Activated CD8-positive, alpha-beta memory T cell treated with anti-CD3 and anti-CD28 coated beads, Interleukin-2, amount 10 ng/mL, durations not matched to agents 7 days and 5 days (primary cell): ENCODE measurements at regions not wholly inside any gene's neighbourhood (a gene's known extent, or its start where the extent isn't known, plus 50 kb on each side); places are given as distances from the start of the nearest gene placed in this dataset.

Experiments
- ATAC-seq: fragments of 150-1000 bp; cut with Tn5 transposase; one replicate; pipeline ENCODE4 v1.10.0; 2021; ENCODE audit warnings: moderate library complexity
- CTCF ChIA-PET: fragments of 350-600 bp; sonication (Branson Sonifier 250); formaldehyde crosslinking; loops from one replicate; lab custom pipeline; 2021; ENCODE audit warnings: antibody characterized with exemption; lab: Charles Lee
- DNase-seq: peaks from one replicate; pipeline ENCODE4 v3.0.0-alpha.2; 2020
- H3K27ac Mint-ChIP-seq: one replicate; pipeline ENCODE4 v1.8.0; 2021; ENCODE audit warnings: mild to moderate bottlenecking, mixed read lengths
- H3K27me3 Mint-ChIP-seq: one replicate; pipeline ENCODE4 v1.8.0; 2021; ENCODE audit warnings: mixed read lengths
- H3K36me3 Mint-ChIP-seq: one replicate; pipeline ENCODE4 v1.8.0; 2021; ENCODE audit warnings: mild to moderate bottlenecking, mixed read lengths
- H3K4me1 Mint-ChIP-seq: one replicate; pipeline ENCODE4 v1.8.0; 2021; ENCODE audit warnings: mixed read lengths
- H3K4me3 Mint-ChIP-seq: one replicate; pipeline ENCODE4 v1.8.0; 2021; ENCODE audit warnings: mild to moderate bottlenecking, moderate library complexity, mixed read lengths
- H3K9me3 Mint-ChIP-seq: one replicate; pipeline ENCODE4 v1.8.0; 2022; ENCODE audit warnings: low read depth, mixed read lengths

- H3K4me1 Mint-ChIP-seq, result peaks cover 26% of the 10 kb centered on the region
- CTCF ChIA-PET, result interaction anchor here (1.3 kb wide), 1 partner anchor 12 kb away, joined by 3 read pairs; no protein-coding TSS in a partner anchor
- H3K4me3 Mint-ChIP-seq, result no peak overlapping the region
- H3K27me3 Mint-ChIP-seq, result no peaks in the 10 kb centered on the region
- H3K36me3 Mint-ChIP-seq, result peaks cover 11% of the 10 kb centered on the region
- DNase-seq (no peak), ATAC-seq (no peak)
- peaks cover 2% of the 10 kb centered on the region for H3K9me3 Mint-ChIP-seq
- no peak overlapping the region for H3K27ac Mint-ChIP-seq
These were observed 377.3 kb downstream of the SHQ1 start for GRCh38 chr3:72470904-72471417.

- H3K27me3 Mint-ChIP-seq, result no peaks in the 10 kb centered on the region
- H3K4me3 Mint-ChIP-seq, result no peak overlapping the region
- peaks cover 4% of the 10 kb centered on the region for H3K4me1 Mint-ChIP-seq
- no peak overlapping the region for H3K27ac Mint-ChIP-seq
- CTCF ChIA-PET, result interaction anchor here (1.3 to 1.9 kb wide), 2 partner anchors 17 to 349 kb away, joined by 3 read pairs; no protein-coding TSS in a partner anchor
- H3K36me3 Mint-ChIP-seq, result peaks cover 2% of the 10 kb centered on the region
- DNase-seq, result no peak
- ATAC-seq, result no peak
- H3K9me3 Mint-ChIP-seq, result no peaks in the 10 kb centered on the region
These were observed 382.4 kb downstream of the SHQ1 start for GRCh38 chr3:72465853-72466252.

GRCh38 chr3:72463083-72463482 is 385.2 kb downstream of the SHQ1 start:
- H3K4me1 Mint-ChIP-seq, result peaks cover 2% of the 10 kb centered on the region
- H3K36me3 Mint-ChIP-seq, result no peaks in the 10 kb centered on the region
- no peaks in the 10 kb centered on the region for H3K9me3 Mint-ChIP-seq
- DNase-seq (no peak), ATAC-seq (no peak)
- H3K27ac Mint-ChIP-seq, result no peak overlapping the region
- H3K4me3 Mint-ChIP-seq, result no peak overlapping the region
- no peaks in the 10 kb centered on the region for H3K27me3 Mint-ChIP-seq
- CTCF ChIA-PET, result no interaction called here

- DNase-seq, result no peak
- H3K27ac Mint-ChIP-seq, result no peak overlapping the region
- H3K9me3 Mint-ChIP-seq, result no peaks in the 10 kb centered on the region
- H3K4me3 Mint-ChIP-seq, result no peak overlapping the region
- no peak for ATAC-seq
- H3K4me1 Mint-ChIP-seq, result peaks cover 2% of the 10 kb centered on the region
- H3K27me3 Mint-ChIP-seq, result no peaks in the 10 kb centered on the region
- no peaks in the 10 kb centered on the region for H3K36me3 Mint-ChIP-seq
- CTCF ChIA-PET, result no interaction called here
These were observed 385.6 kb downstream of the SHQ1 start for GRCh38 chr3:72462595-72463011.

- Mint-ChIP-seq H3K9me3 (no peaks in the 10 kb centered on the region), H3K36me3 (no peaks in the 10 kb centered on the region), H3K4me1 (peaks cover 2% of the 10 kb centered on the region), H3K27ac (no peak overlapping the region), H3K27me3 (no peaks in the 10 kb centered on the region), H3K4me3 (no peak overlapping the region)
- no peak for DNase-seq
- no peak for ATAC-seq
- CTCF ChIA-PET, result no interaction called here
These were observed 386.5 kb downstream of the SHQ1 start for GRCh38 chr3:72461787-72462186.

GRCh38 chr3:72460205-72461174 is 387.8 kb downstream of the SHQ1 start:
- no peak overlapping the region for H3K27ac Mint-ChIP-seq
- H3K4me3 Mint-ChIP-seq, result no peak overlapping the region
- CTCF ChIA-PET, result no interaction called here
- no peaks in the 10 kb centered on the region for H3K27me3 Mint-ChIP-seq
- DNase-seq, result no peak
- H3K4me1 Mint-ChIP-seq, result peaks cover 5% of the 10 kb centered on the region
- no peaks in the 10 kb centered on the region for H3K36me3 Mint-ChIP-seq
- H3K9me3 Mint-ChIP-seq, result no peaks in the 10 kb centered on the region
- no peak for ATAC-seq

- no peak overlapping the region for H3K4me3 Mint-ChIP-seq
- H3K27me3 Mint-ChIP-seq, result no peaks in the 10 kb centered on the region
- peaks cover 12% of the 10 kb centered on the region for H3K4me1 Mint-ChIP-seq
- H3K27ac Mint-ChIP-seq, result no peak overlapping the region
- H3K36me3 Mint-ChIP-seq, result no peaks in the 10 kb centered on the region
- no peaks in the 10 kb centered on the region for H3K9me3 Mint-ChIP-seq
- ATAC-seq (no peak), DNase-seq (no peak)
- CTCF ChIA-PET, result no interaction called here
These were observed 388.7 kb downstream of the SHQ1 start for GRCh38 chr3:72459588-72459987.

- H3K4me1 Mint-ChIP-seq, result peaks cover 13% of the 10 kb centered on the region
- no peak for DNase-seq
- H3K27me3 Mint-ChIP-seq, result no peaks in the 10 kb centered on the region
- no peaks in the 10 kb centered on the region for H3K9me3 Mint-ChIP-seq
- H3K36me3 Mint-ChIP-seq, result no peaks in the 10 kb centered on the region
- ATAC-seq, result no peak
- CTCF ChIA-PET, result no interaction called here
- H3K27ac Mint-ChIP-seq, result no peak overlapping the region
- H3K4me3 Mint-ChIP-seq, result no peak overlapping the region
These were observed 389.9 kb downstream of the SHQ1 start for GRCh38 chr3:72458375-72458774.

- CTCF ChIA-PET, result no interaction called here
- no peak overlapping the region for H3K27ac Mint-ChIP-seq
- DNase-seq (no peak), ATAC-seq (no peak)
- H3K4me3 Mint-ChIP-seq, result no peak overlapping the region
- H3K27me3 Mint-ChIP-seq, result peaks cover 19% of the 10 kb centered on the region
- H3K4me1 Mint-ChIP-seq, result peaks cover 16% of the 10 kb centered on the region
- H3K36me3 Mint-ChIP-seq, result no peaks in the 10 kb centered on the region
- no peaks in the 10 kb centered on the region for H3K9me3 Mint-ChIP-seq
These were observed 393.8 kb downstream of the SHQ1 start for GRCh38 chr3:72454441-72454840.

GRCh38 chr3:72453706-72454105 is 394.5 kb downstream of the SHQ1 start:
- ATAC-seq (no peak), DNase-seq (no peak)
- Mint-ChIP-seq H3K27ac (no peak overlapping the region), H3K9me3 (no peaks in the 10 kb centered on the region), H3K27me3 (peaks cover 19% of the 10 kb centered on the region), H3K4me1 (peaks cover 16% of the 10 kb centered on the region), H3K36me3 (peaks cover 3% of the 10 kb centered on the region), H3K4me3 (no peak overlapping the region)
- CTCF ChIA-PET, result no interaction called here

GRCh38 chr3:72452745-72453144 is 395.5 kb downstream of the SHQ1 start:
- no peak for ATAC-seq
- CTCF ChIA-PET, result no interaction called here
- no peak overlapping the region for H3K4me3 Mint-ChIP-seq
- H3K27ac Mint-ChIP-seq, result no peak overlapping the region
- H3K4me1 Mint-ChIP-seq, result peaks cover 20% of the 10 kb centered on the region
- H3K9me3 Mint-ChIP-seq, result no peaks in the 10 kb centered on the region
- H3K36me3 Mint-ChIP-seq, result peaks cover 6% of the 10 kb centered on the region
- DNase-seq, result no peak
- peaks cover 19% of the 10 kb centered on the region for H3K27me3 Mint-ChIP-seq

- ATAC-seq, result no peak
- Mint-ChIP-seq H3K9me3 (no peaks in the 10 kb centered on the region), H3K27me3 (peaks cover 19% of the 10 kb centered on the region), H3K36me3 (peaks cover 6% of the 10 kb centered on the region), H3K4me1 (peaks cover 23% of the 10 kb centered on the region), H3K4me3 (no peak overlapping the region), H3K27ac (no peak overlapping the region)
- no peak for DNase-seq
- CTCF ChIA-PET, result no interaction called here
These were observed 396.4 kb downstream of the SHQ1 start for GRCh38 chr3:72451841-72452240.

GRCh38 chr3:72449551-72449950 is 398.7 kb downstream of the SHQ1 start:
- Mint-ChIP-seq H3K27ac (no peak overlapping the region), H3K4me1 (peaks cover 26% of the 10 kb centered on the region), H3K27me3 (peaks cover 19% of the 10 kb centered on the region), H3K36me3 (peaks cover 19% of the 10 kb centered on the region), H3K4me3 (no peak overlapping the region), H3K9me3 (no peaks in the 10 kb centered on the region)
- no peak for DNase-seq
- ATAC-seq, result no peak
- CTCF ChIA-PET, result no interaction called here

GRCh38 chr3:72448858-72449257 is 399.4 kb downstream of the SHQ1 start:
- H3K27me3 Mint-ChIP-seq, result peaks cover 19% of the 10 kb centered on the region
- H3K27ac Mint-ChIP-seq, result no peak overlapping the region
- no peak for DNase-seq
- H3K4me3 Mint-ChIP-seq, result no peak overlapping the region
- ATAC-seq, result no peak
- CTCF ChIA-PET, result no interaction called here
- no peaks in the 10 kb centered on the region for H3K9me3 Mint-ChIP-seq
- peaks cover 32% of the 10 kb centered on the region for H3K4me1 Mint-ChIP-seq
- peaks cover 26% of the 10 kb centered on the region for H3K36me3 Mint-ChIP-seq
